ENCODE measurements at regions not wholly inside any gene's neighbourhood (a gene's known extent, or its start where the extent isn't known, plus 50 kb on each side); places are given as distances from the start of the nearest gene placed in this dataset.
A peak's percentile ranks its signal among the peaks of the same experiment; 100 is the strongest.

DNA sequence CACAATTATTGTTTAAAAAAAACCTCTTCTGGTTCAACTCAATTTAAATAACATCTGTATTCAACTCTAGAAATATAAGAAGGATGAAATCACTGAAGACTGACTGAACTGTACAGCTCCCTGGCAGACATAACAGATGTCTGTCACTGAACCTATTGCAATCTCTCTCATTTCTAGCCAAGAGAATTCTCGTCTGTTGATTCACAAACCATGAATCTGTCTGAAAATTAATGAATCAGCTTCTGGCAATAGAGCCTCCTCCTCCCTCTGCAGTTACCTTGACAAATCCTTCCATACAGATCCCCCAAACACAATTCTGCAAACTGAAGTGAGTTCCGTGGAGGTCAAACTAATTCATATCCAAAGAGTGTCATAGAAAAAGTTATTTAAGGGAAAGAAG is 561.4 kb downstream of the PYDC2 start:
- H3K9ac ChIP-seq (ENCODE audit: low read depth, low read length, poor library complexity) = no peak overlapping the region
- H3K9me3 ChIP-seq (replicated peaks in 1 of 2; ENCODE audit: control insufficient read depth in 2 of 2, insufficient read depth in 1 of 2, low read depth in 1 of 2, low read length in 2 of 2) = peaks cover 0 to 14% of the 10 kb centered on the region in 2 donors
- H2AFZ ChIP-seq (ENCODE audit: low read length) = no peak overlapping the region
- H2AK5ac ChIP-seq (ENCODE audit: low read depth, low read length) = no peak overlapping the region
- no peaks in the 10 kb centered on the region for H3K36me3 ChIP-seq (replicated peaks in 1 of 2; ENCODE audit: control insufficient read depth in 2 of 2, insufficient read depth in 2 of 2, low read length in 2 of 2)
- no peak overlapping the region for H3K4me3 ChIP-seq (ENCODE audit: low read length in 2 of 2)
- H2BK120ac ChIP-seq (ENCODE audit: low read depth, low read length) = no peak overlapping the region
- no peak overlapping the region for H3K18ac ChIP-seq (ENCODE audit: low read length)
- H2BK15ac ChIP-seq (ENCODE audit: low read length) = no peak overlapping the region
- DNase-seq (ENCODE audit: low spot score) = no peak
- no peak overlapping the region for H3K14ac ChIP-seq (ENCODE audit: low read length)
- no peak overlapping the region for H3K23ac ChIP-seq (ENCODE audit: low read depth, low read length, poor library complexity)
- H2BK5ac ChIP-seq (ENCODE audit: low read length) = no peak overlapping the region
- H3K79me1 ChIP-seq (ENCODE audit: low read depth, low read length) = no peaks in the 10 kb centered on the region
- no peak overlapping the region for H3K4ac ChIP-seq (ENCODE audit: low read length)
- no peak overlapping the region for H4K91ac ChIP-seq (ENCODE audit: low read depth, low read length, poor library complexity)
- H4K8ac ChIP-seq (ENCODE audit: low read depth, low read length) = no peak overlapping the region
- no peaks in the 10 kb centered on the region for H3K4me1 ChIP-seq (ENCODE audit: control insufficient read depth in 2 of 2, insufficient read depth in 1 of 2, low read depth in 1 of 2, low read length in 2 of 2)
- no peak overlapping the region for H2BK12ac ChIP-seq (ENCODE audit: low read length)
- no CpG with 5 or more reads among the region's 2 CpGs for WGBS, 2 donors (ENCODE audit: extremely low coverage in 2 of 2, insufficient read length in 2 of 2, insufficient replicate concordance in 1 of 2)
- no peaks in the 10 kb centered on the region for H3K27me3 ChIP-seq (ENCODE audit: control insufficient read depth in 3 of 3, insufficient read depth in 3 of 3, low read depth in 1 of 3, low read length in 3 of 3)
- H3K27ac ChIP-seq (replicated peaks; ENCODE audit: low read length) = no peak overlapping the region
- no peak overlapping the region for H3K4me2 ChIP-seq (ENCODE audit: insufficient read depth, low read length, poor library complexity, severe bottlenecking)

DNA sequence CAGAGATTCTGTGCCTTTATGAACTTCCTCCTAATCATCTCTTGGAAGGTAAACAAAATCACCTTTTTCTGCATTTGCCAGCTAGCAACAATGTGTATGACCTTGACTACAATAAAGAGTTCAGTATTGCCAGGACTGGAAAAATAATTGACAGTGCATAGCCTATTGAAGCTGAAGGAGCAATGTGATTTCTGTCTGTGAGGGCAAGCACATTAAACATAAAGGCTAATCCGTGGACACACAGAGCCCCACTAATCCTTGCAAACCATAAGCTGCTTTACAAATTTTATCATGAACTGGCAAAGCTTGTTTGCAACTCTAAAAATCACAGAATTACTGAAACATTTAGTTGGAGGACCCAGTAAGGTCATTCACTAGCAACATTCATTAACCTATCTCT is 563.8 kb downstream of the PYDC2 start:
- no peak overlapping the region for H4K8ac ChIP-seq (ENCODE audit: low read depth, low read length)
- H3K9ac ChIP-seq (ENCODE audit: low read depth, low read length, poor library complexity) = no peak overlapping the region
- no peaks in the 10 kb centered on the region for H3K27me3 ChIP-seq (ENCODE audit: control insufficient read depth in 3 of 3, insufficient read depth in 3 of 3, low read depth in 1 of 3, low read length in 3 of 3)
- no CpG with 5 or more reads among the region's 1 CpG for WGBS, 2 donors (ENCODE audit: extremely low coverage in 2 of 2, insufficient read length in 2 of 2, insufficient replicate concordance in 1 of 2)
- H3K9me3 ChIP-seq (replicated peaks in 1 of 2; ENCODE audit: control insufficient read depth in 2 of 2, insufficient read depth in 1 of 2, low read depth in 1 of 2, low read length in 2 of 2) = peaks cover 0 to 6% of the 10 kb centered on the region in 2 donors
- no peak overlapping the region for H3K4ac ChIP-seq (ENCODE audit: low read length)
- no peak overlapping the region for H3K23ac ChIP-seq (ENCODE audit: low read depth, low read length, poor library complexity)
- no peak overlapping the region for H2BK5ac ChIP-seq (ENCODE audit: low read length)
- H3K79me1 ChIP-seq (ENCODE audit: low read depth, low read length) = no peaks in the 10 kb centered on the region
- H3K4me3 ChIP-seq (ENCODE audit: low read length in 2 of 2) = no peak overlapping the region
- no peak overlapping the region for H3K27ac ChIP-seq (replicated peaks; ENCODE audit: low read length)
- no peak overlapping the region for H2BK15ac ChIP-seq (ENCODE audit: low read length)
- no peak overlapping the region for H3K4me2 ChIP-seq (ENCODE audit: insufficient read depth, low read length, poor library complexity, severe bottlenecking)
- H3K14ac ChIP-seq (ENCODE audit: low read length) = no peak overlapping the region
- no peaks in the 10 kb centered on the region for H3K36me3 ChIP-seq (replicated peaks in 1 of 2; ENCODE audit: control insufficient read depth in 2 of 2, insufficient read depth in 2 of 2, low read length in 2 of 2)
- H3K18ac ChIP-seq (ENCODE audit: low read length) = no peak overlapping the region
- no peak overlapping the region for H2AFZ ChIP-seq (ENCODE audit: low read length)
- H4K91ac ChIP-seq (ENCODE audit: low read depth, low read length, poor library complexity) = no peak overlapping the region
- DNase-seq (ENCODE audit: low spot score) = no peak
- H2BK12ac ChIP-seq (ENCODE audit: low read length) = no peak overlapping the region
- no peaks in the 10 kb centered on the region for H3K4me1 ChIP-seq (ENCODE audit: control insufficient read depth in 2 of 2, insufficient read depth in 1 of 2, low read depth in 1 of 2, low read length in 2 of 2)
- no peak overlapping the region for H2AK5ac ChIP-seq (ENCODE audit: low read depth, low read length)
- H2BK120ac ChIP-seq (ENCODE audit: low read depth, low read length) = no peak overlapping the region

DNA sequence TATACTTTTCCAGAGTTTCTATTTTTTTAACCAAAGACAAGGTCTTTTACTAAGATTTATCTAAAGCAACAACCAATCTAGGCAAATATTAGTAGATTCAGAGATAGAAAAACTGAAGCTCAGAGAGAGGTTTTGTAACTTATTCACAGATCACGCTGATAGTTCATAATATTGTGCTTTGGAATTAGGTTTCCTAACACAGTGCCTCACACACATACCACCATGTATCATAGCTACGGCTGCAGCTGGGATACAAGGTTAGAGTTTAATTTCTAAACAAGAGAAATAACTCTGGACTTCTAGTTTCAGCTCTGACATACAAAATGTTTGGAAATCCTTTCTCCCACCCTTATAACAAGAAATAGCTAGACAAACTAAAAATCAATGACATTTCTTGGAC is 565.7 kb downstream of the PYDC2 start:
- no peaks in the 10 kb centered on the region for H3K27me3 ChIP-seq (ENCODE audit: control insufficient read depth in 3 of 3, insufficient read depth in 3 of 3, low read depth in 1 of 3, low read length in 3 of 3)
- no peak overlapping the region for H3K23ac ChIP-seq (ENCODE audit: low read depth, low read length, poor library complexity)
- no peaks in the 10 kb centered on the region for H3K79me1 ChIP-seq (ENCODE audit: low read depth, low read length)
- H3K9me3 ChIP-seq (replicated peaks in 1 of 2; ENCODE audit: control insufficient read depth in 2 of 2, insufficient read depth in 1 of 2, low read depth in 1 of 2, low read length in 2 of 2) = peaks cover 0 to 6% of the 10 kb centered on the region in 2 donors
- no CpG with 5 or more reads among the region's 2 CpGs for WGBS, 2 donors (ENCODE audit: extremely low coverage in 2 of 2, insufficient read length in 2 of 2, insufficient replicate concordance in 1 of 2)
- H3K4ac ChIP-seq (ENCODE audit: low read length) = no peak overlapping the region
- no peak overlapping the region for H2BK12ac ChIP-seq (ENCODE audit: low read length)
- H3K27ac ChIP-seq (replicated peaks; ENCODE audit: low read length) = no peak overlapping the region
- H4K8ac ChIP-seq (ENCODE audit: low read depth, low read length) = no peak overlapping the region
- no peak overlapping the region for H2BK5ac ChIP-seq (ENCODE audit: low read length)
- DNase-seq (ENCODE audit: low spot score) = no peak
- no peak overlapping the region for H3K18ac ChIP-seq (ENCODE audit: low read length)
- H2AK5ac ChIP-seq (ENCODE audit: low read depth, low read length) = no peak overlapping the region
- H2AFZ ChIP-seq (ENCODE audit: low read length) = no peak overlapping the region
- no peak overlapping the region for H3K4me2 ChIP-seq (ENCODE audit: insufficient read depth, low read length, poor library complexity, severe bottlenecking)
- no peak overlapping the region for H3K9ac ChIP-seq (ENCODE audit: low read depth, low read length, poor library complexity)
- H2BK15ac ChIP-seq (ENCODE audit: low read length) = no peak overlapping the region
- H3K14ac ChIP-seq (ENCODE audit: low read length) = no peak overlapping the region
- H3K36me3 ChIP-seq (replicated peaks in 1 of 2; ENCODE audit: control insufficient read depth in 2 of 2, insufficient read depth in 2 of 2, low read length in 2 of 2) = no peaks in the 10 kb centered on the region
- H2BK120ac ChIP-seq (ENCODE audit: low read depth, low read length) = no peak overlapping the region
- H3K4me1 ChIP-seq (ENCODE audit: control insufficient read depth in 2 of 2, insufficient read depth in 1 of 2, low read depth in 1 of 2, low read length in 2 of 2) = no peaks in the 10 kb centered on the region
- H3K4me3 ChIP-seq (ENCODE audit: low read length in 2 of 2) = no peak overlapping the region
- H4K91ac ChIP-seq (ENCODE audit: low read depth, low read length, poor library complexity) = no peak overlapping the region

DNA sequence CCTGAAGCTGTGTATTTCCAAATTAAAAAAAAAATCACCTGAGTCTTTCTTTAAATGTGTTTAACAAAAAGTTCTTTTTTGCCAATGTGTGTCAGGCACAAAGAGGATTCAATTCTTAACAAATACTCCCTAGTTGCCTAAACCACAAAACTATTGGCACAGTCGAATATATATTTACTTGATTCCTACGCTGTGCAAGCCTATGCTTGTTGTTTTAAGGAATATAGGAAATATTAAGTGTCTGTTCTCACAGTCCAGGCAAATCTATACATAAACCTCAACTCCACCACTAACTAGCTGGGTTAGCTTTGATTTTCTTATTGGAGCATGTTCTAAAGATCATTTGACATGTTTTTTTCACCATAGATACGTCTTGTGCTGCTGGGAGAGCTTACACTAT is 571.0 kb downstream of the PYDC2 start:
- Histone ChIP-seq H4K8ac (ENCODE audit: low read depth, low read length) (no peak overlapping the region), H3K4ac (ENCODE audit: low read length) (no peak overlapping the region), H3K36me3 (replicated peaks in 1 of 2; ENCODE audit: control insufficient read depth in 2 of 2, insufficient read depth in 2 of 2, low read length in 2 of 2) (no peaks in the 10 kb centered on the region), H2AK5ac (ENCODE audit: low read depth, low read length) (no peak overlapping the region), H2AFZ (ENCODE audit: low read length) (peak overlapping the region; percentile 19), H3K23ac (ENCODE audit: low read depth, low read length, poor library complexity) (no peak overlapping the region), H3K79me1 (ENCODE audit: low read depth, low read length) (no peaks in the 10 kb centered on the region), H2BK120ac (ENCODE audit: low read depth, low read length) (no peak overlapping the region), H3K4me2 (ENCODE audit: insufficient read depth, low read length, poor library complexity, severe bottlenecking) (no peak overlapping the region), H2BK12ac (ENCODE audit: low read length) (no peak overlapping the region), H3K4me3 (ENCODE audit: low read length in 2 of 2) (no peak overlapping the region), H3K9ac (ENCODE audit: low read depth, low read length, poor library complexity) (no peak overlapping the region), H3K27ac (replicated peaks; ENCODE audit: low read length) (no peak overlapping the region), H2BK5ac (ENCODE audit: low read length) (no peak overlapping the region), H3K27me3 (ENCODE audit: control insufficient read depth in 3 of 3, insufficient read depth in 3 of 3, low read depth in 1 of 3, low read length in 3 of 3) (no peaks in the 10 kb centered on the region), H3K4me1 (ENCODE audit: control insufficient read depth in 2 of 2, insufficient read depth in 1 of 2, low read depth in 1 of 2, low read length in 2 of 2) (no peaks in the 10 kb centered on the region), H3K9me3 (replicated peaks in 1 of 2; ENCODE audit: control insufficient read depth in 2 of 2, insufficient read depth in 1 of 2, low read depth in 1 of 2, low read length in 2 of 2) (peaks cover 0 to 8% of the 10 kb centered on the region in 2 donors), H4K91ac (ENCODE audit: low read depth, low read length, poor library complexity) (no peak overlapping the region), H3K18ac (ENCODE audit: low read length) (no peak overlapping the region), H3K14ac (ENCODE audit: low read length) (no peak overlapping the region), H2BK15ac (ENCODE audit: low read length) (no peak overlapping the region)
- WGBS, 2 donors (ENCODE audit: extremely low coverage in 2 of 2, insufficient read length in 2 of 2, insufficient replicate concordance in 1 of 2) = no CpG with 5 or more reads among the region's 3 CpGs
- DNase-seq (ENCODE audit: low spot score) = no peak

All from neuronal stem cell (in vitro differentiated cells).